HEK293T (cell line): ENCODE measurements at regions not wholly inside any gene's neighbourhood (a gene's known extent, or its start where the extent isn't known, plus 50 kb on each side); places are given as distances from the start of the nearest gene placed in this dataset.

Experiments used
- ARNT ChIP-seq: fragments of 450-650 bp; IDR thresholded peaks from 2 replicates; pipeline ENCODE4 v1.6.1; 2017; ENCODE audit warnings: mild to moderate bottlenecking
- BHLHE40 ChIP-seq: fragments of 450-650 bp; IDR thresholded peaks from 2 replicates; pipeline ENCODE4 v1.6.1; 2016; ENCODE audit warnings: mild to moderate bottlenecking, moderate library complexity, borderline replicate concordance
- CTBP1 ChIP-seq: fragments of 450-650 bp; IDR thresholded peaks from 2 replicates; pipeline ENCODE4 v1.6.1; 2016; ENCODE audit warnings: borderline replicate concordance
- ELF4 ChIP-seq: fragments of 450-650 bp; IDR thresholded peaks from 2 replicates; pipeline ENCODE4 v1.6.1; 2017; ENCODE audit warnings: antibody characterized with exemption
- FOXA1 ChIP-seq: fragments of 450-650 bp; IDR thresholded peaks from 2 replicates; pipeline ENCODE4 v1.6.1; 2016; ENCODE audit warnings: mild to moderate bottlenecking
- FOXM1 ChIP-seq: fragments of 450-650 bp; IDR thresholded peaks from 2 replicates; pipeline ENCODE4 v1.6.1; 2017; ENCODE audit warnings: mild to moderate bottlenecking, borderline replicate concordance
- HDGF ChIP-seq: fragments of 450-650 bp; IDR thresholded peaks from 2 replicates; pipeline ENCODE4 v1.6.1; 2017; ENCODE audit warnings: antibody characterized with exemption, borderline replicate concordance
- LEF1 ChIP-seq: fragments of 450-650 bp; IDR thresholded peaks from 2 replicates; pipeline ENCODE4 v1.6.1; 2017; ENCODE audit warnings: mild to moderate bottlenecking, borderline replicate concordance
- NFRKB ChIP-seq: fragments of 450-650 bp; IDR thresholded peaks from 2 replicates; pipeline ENCODE4 v1.6.1; 2016; ENCODE audit warnings: mild to moderate bottlenecking, moderate library complexity
- PKNOX1 ChIP-seq: fragments of 450-650 bp; IDR thresholded peaks from 2 replicates; pipeline ENCODE4 v1.6.1; 2016
- SP1 ChIP-seq: fragments of 450-650 bp; IDR thresholded peaks from 2 replicates; pipeline ENCODE4 v1.6.1; 2017
- SUZ12 ChIP-seq: fragments of 450-650 bp; IDR thresholded peaks from 2 replicates; pipeline ENCODE4 v1.6.1; 2016; ENCODE audit warnings: mild to moderate bottlenecking
- TARDBP ChIP-seq: fragments of 450-650 bp; IDR thresholded peaks from 2 replicates; pipeline ENCODE4 v1.6.1; 2016

- TF ChIP-seq CTBP1 (no peak), TARDBP (no peak), SP1 (no peak), NFRKB (no peak), HDGF (no peak), ELF4 (no peak), FOXA1 (no peak), FOXM1 (no peak), SUZ12 (no peak), BHLHE40 (no peak), LEF1 (no peak), PKNOX1 (no peak), ARNT (no peak)
Measured at GRCh38 chr22:47309946-47310345, 547.5 kb downstream of the TBC1D22A start.
